ENCODE measurements at regions not wholly inside any gene's neighbourhood (a gene's known extent, or its start where the extent isn't known, plus 50 kb on each side); places are given as distances from the start of the nearest gene placed in this dataset.

GRCh38 chr4:62549601-62550000 lies 1349.5 kb downstream of the ADGRL3 start:
- no peak for TF ChIP-seq CTCF (conservative IDR thresholded peaks at IDR 0.05; ENCODE audit: low read depth, low read length)
- no peak for TF ChIP-seq EZH2 (IDR thresholded peaks at IDR 0.05; ENCODE audit: borderline replicate concordance, low read depth, low read length, poor library complexity, severe bottlenecking)

Data from A673 (cell line).